Hepatocyte (in vitro differentiated cells): ENCODE measurements at regions not wholly inside any gene's neighbourhood (a gene's known extent, or its start where the extent isn't known, plus 50 kb on each side); places are given as distances from the start of the nearest gene placed in this dataset.

Source experiments
- DNase-seq: peaks from one replicate; pipeline ENCODE4 v3.0.0-alpha.2; 2016; ENCODE audit warnings: low spot score
- H2AFZ ChIP-seq: fragments of 200-600 bp; sonication (generic); 2 replicates; pipeline ENCODE4 v1.6.0; 2016; ENCODE audit warnings: antibody characterized with exemption, mild to moderate bottlenecking
- H3K27ac ChIP-seq: fragments of 200-600 bp; sonication (generic); 2 replicates; pipeline ENCODE4 v1.5.1; 2016; ENCODE audit warnings: mild to moderate bottlenecking
- H3K27me3 ChIP-seq: fragments of 200-600 bp; sonication (generic); 2 replicates; pipeline ENCODE4 v1.6.1; 2016
- H3K36me3 ChIP-seq: fragments of 200-600 bp; sonication (generic); replicated peaks from 2 replicates; pipeline ENCODE4 v1.5.1; 2016; ENCODE audit warnings: low read depth; ENCODE audit not compliant: insufficient read depth
- H3K4me1 ChIP-seq: fragments of 200-600 bp; sonication (generic); 2 replicates; pipeline ENCODE4 v1.5.1; 2016; ENCODE audit warnings: mild to moderate bottlenecking, moderate library complexity; ENCODE audit not compliant: insufficient read depth
- H3K4me2 ChIP-seq: fragments of 200-600 bp; sonication (generic); 2 replicates; pipeline ENCODE4 v1.6.0; 2016
- H3K4me3 ChIP-seq: fragments of 200-600 bp; sonication (generic); 2 replicates; pipeline ENCODE4 v1.5.1; 2016; ENCODE audit warnings: mild to moderate bottlenecking
- H3K79me2 ChIP-seq: fragments of 200-600 bp; sonication (generic); 2 replicates; pipeline ENCODE4 v1.6.0; 2017; ENCODE audit warnings: mild to moderate bottlenecking
- H3K9me2 ChIP-seq: fragments of 200-600 bp; sonication (generic); replicated peaks from 2 replicates; pipeline ENCODE4 v1.6.0; 2017; ENCODE audit warnings: mild to moderate bottlenecking; ENCODE audit not compliant: insufficient read depth
- H3K9me3 ChIP-seq: fragments of 200-600 bp; sonication (generic); 2 replicates; pipeline ENCODE4 v1.5.1; 2016; ENCODE audit warnings: low read depth, mild to moderate bottlenecking
- H4K20me1 ChIP-seq: fragments of 200-600 bp; sonication (generic); 2 replicates; pipeline ENCODE4 v1.6.0; 2016; ENCODE audit warnings: mild to moderate bottlenecking; ENCODE audit not compliant: insufficient read depth, poor library complexity, severe bottlenecking
- CTCF ChIP-seq: fragments of 200-600 bp; sonication (generic); IDR thresholded peaks from 2 replicates; pipeline ENCODE4 v1.5.1; 2016; ENCODE audit warnings: antibody characterized with exemption, mild to moderate bottlenecking; ENCODE audit not compliant: poor library complexity
- EZH2 ChIP-seq: fragments of 200-600 bp; sonication (generic); IDR thresholded peaks from 2 replicates; pipeline ENCODE4 v1.6.1; 2016; ENCODE audit warnings: antibody characterized with exemption, mild to moderate bottlenecking, borderline replicate concordance
- EZH2phosphoT487 ChIP-seq: fragments of 200-600 bp; sonication (generic); IDR thresholded peaks from one replicate; pipeline ENCODE4 v1.6.1; 2018; ENCODE audit warnings: antibody characterized with exemption, mild to moderate bottlenecking, low read depth, moderate library complexity; ENCODE audit not compliant: unreplicated experiment, severe bottlenecking
- WGBS: methylation state at CpG from one replicate; pipeline ENCODE4 v1.1.6; 2016; ENCODE audit warnings: low lambda C conversion rate; ENCODE audit errors: missing lambda C conversion rate; 5-methylcytosine and 5-hydroxymethylcytosine counted together

- Histone ChIP-seq H3K27me3 (no peaks in the 10 kb centered on the region), H3K9me3 (no peaks in the 10 kb centered on the region), H3K4me2 (no peak overlapping the region), H3K36me3 (no peaks in the 10 kb centered on the region), H3K79me2 (no peaks in the 10 kb centered on the region), H3K4me3 (no peak overlapping the region), H3K9me2 (no peaks in the 10 kb centered on the region), H2AFZ (no peak overlapping the region), H3K4me1 (no peaks in the 10 kb centered on the region), H3K27ac (no peak overlapping the region), H4K20me1 (no peaks in the 10 kb centered on the region)
- WGBS, result 94% methylated on average over 7 of the region's 7 CpGs
- no peak for DNase-seq
- no peak for TF ChIP-seq CTCF
- TF ChIP-seq EZH2, result no peak
- TF ChIP-seq EZH2phosphoT487, result no peak
These were observed 282.8 kb upstream of the ATP5MC3 start for GRCh38 chr2:175464311-175464670.

- Histone ChIP-seq H3K9me2 (no peaks in the 10 kb centered on the region), H4K20me1 (no peaks in the 10 kb centered on the region), H2AFZ (no peak overlapping the region), H3K4me1 (no peaks in the 10 kb centered on the region), H3K27me3 (no peaks in the 10 kb centered on the region), H3K4me3 (no peak overlapping the region), H3K27ac (no peak overlapping the region), H3K79me2 (no peaks in the 10 kb centered on the region), H3K36me3 (no peaks in the 10 kb centered on the region), H3K9me3 (no peaks in the 10 kb centered on the region), H3K4me2 (no peak overlapping the region)
- WGBS, result 61% methylated on average over 11 of the region's 11 CpGs
- DNase-seq, result no peak
- no peak for TF ChIP-seq CTCF
- no peak for TF ChIP-seq EZH2phosphoT487
- no peak for TF ChIP-seq EZH2
These were observed 282.2 kb upstream of the ATP5MC3 start for GRCh38 chr2:175463589-175464310.

- Histone ChIP-seq H3K36me3 (no peaks in the 10 kb centered on the region), H3K27me3 (no peaks in the 10 kb centered on the region), H3K9me3 (no peaks in the 10 kb centered on the region), H3K79me2 (no peaks in the 10 kb centered on the region), H3K9me2 (no peaks in the 10 kb centered on the region), H3K27ac (no peak overlapping the region), H4K20me1 (no peaks in the 10 kb centered on the region), H3K4me1 (no peaks in the 10 kb centered on the region), H3K4me2 (no peak overlapping the region), H2AFZ (no peak overlapping the region), H3K4me3 (no peak overlapping the region)
- DNase-seq, result no peak
- no peak for TF ChIP-seq EZH2
- no peak for TF ChIP-seq CTCF
- no peak for TF ChIP-seq EZH2phosphoT487
- WGBS, result 94% methylated on average over 2 of the region's 2 CpGs
These were observed 281.7 kb upstream of the ATP5MC3 start for GRCh38 chr2:175463169-175463568.

DNA sequence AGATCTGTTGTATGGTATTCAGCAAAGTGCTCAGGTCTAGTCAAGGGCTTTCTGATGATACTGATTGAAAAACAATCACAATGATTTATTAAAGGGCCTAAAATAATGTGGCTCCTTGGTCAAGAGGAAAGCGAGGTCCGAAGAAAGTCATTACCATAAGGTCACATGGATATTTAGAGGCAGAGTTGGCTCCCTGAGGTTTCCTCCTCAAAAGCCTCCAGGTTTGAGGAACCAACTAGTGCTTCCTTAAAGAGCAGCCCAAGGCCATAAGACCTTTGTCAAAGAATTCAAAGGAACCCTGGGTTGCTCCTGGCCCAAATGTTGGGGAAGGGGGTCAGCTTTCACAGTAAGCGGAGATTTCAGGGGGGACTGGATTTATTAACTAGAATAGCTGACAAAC is 280.7 kb upstream of the ATP5MC3 start:
- Histone ChIP-seq H3K9me2 (no peaks in the 10 kb centered on the region), H3K79me2 (no peaks in the 10 kb centered on the region), H3K27me3 (no peaks in the 10 kb centered on the region), H4K20me1 (no peaks in the 10 kb centered on the region), H3K36me3 (no peaks in the 10 kb centered on the region), H3K27ac (peak overlapping the region; percentile 58), H3K4me3 (no peak overlapping the region), H3K9me3 (no peaks in the 10 kb centered on the region), H3K4me1 (no peaks in the 10 kb centered on the region), H3K4me2 (no peak overlapping the region), H2AFZ (no peak overlapping the region)
- 94% methylated on average over 3 of the region's 3 CpGs for WGBS
- no peak for DNase-seq
- TF ChIP-seq CTCF, result no peak
- no peak for TF ChIP-seq EZH2
- TF ChIP-seq EZH2phosphoT487, result no peak
